GM23248 (cell line): ENCODE measurements at regions not wholly inside any gene's neighbourhood (a gene's known extent, or its start where the extent isn't known, plus 50 kb on each side); places are given as distances from the start of the nearest gene placed in this dataset.

Source experiments
- DNase-seq: peaks from one replicate; pipeline ENCODE4 v3.0.0-alpha.2; 2015
- H2AFZ ChIP-seq: fragments of 200-600 bp; sonication (generic); 2 replicates; pipeline ENCODE4 v1.6.1; 2016; ENCODE audit warnings: antibody characterized with exemption
- H3F3A ChIP-seq: fragments of 200-600 bp; sonication (generic); 2 replicates; pipeline ENCODE4 v1.6.1; 2016; ENCODE audit warnings: mild to moderate bottlenecking, antibody characterized with exemption, mixed run types; ENCODE audit not compliant: insufficient read depth
- H3K27ac ChIP-seq: fragments of 200-600 bp; sonication (generic); 2 replicates; pipeline ENCODE4 v1.5.1; 2016; ENCODE audit warnings: mild to moderate bottlenecking
- H3K27me3 ChIP-seq: fragments of 200-600 bp; sonication (generic); replicated peaks from 2 replicates; pipeline ENCODE4 v1.6.1; 2016; ENCODE audit warnings: mild to moderate bottlenecking; ENCODE audit not compliant: insufficient read depth
- H3K36me3 ChIP-seq: fragments of 200-600 bp; sonication (generic); 2 replicates; pipeline ENCODE4 v1.6.1; 2016; ENCODE audit warnings: low read depth, mild to moderate bottlenecking
- H3K4me1 ChIP-seq: fragments of 200-600 bp; sonication (generic); 2 replicates; pipeline ENCODE4 v1.6.1; 2016; ENCODE audit warnings: mild to moderate bottlenecking; ENCODE audit not compliant: insufficient read depth
- H3K4me2 ChIP-seq: fragments of 200-600 bp; sonication (generic); one replicate; pipeline ENCODE4 v1.6.1; 2016; ENCODE audit warnings: mild to moderate bottlenecking; ENCODE audit not compliant: unreplicated experiment
- H3K4me3 ChIP-seq: fragments of 200-600 bp; sonication (generic); 2 replicates; pipeline ENCODE4 v1.5.1; 2016; ENCODE audit warnings: mild to moderate bottlenecking
- H3K79me2 ChIP-seq: fragments of 200-600 bp; sonication (generic); 2 replicates; pipeline ENCODE4 v1.6.1; 2016; ENCODE audit warnings: mild to moderate bottlenecking; ENCODE audit not compliant: insufficient read depth
- H3K9ac ChIP-seq: fragments of 200-600 bp; sonication (generic); 2 replicates; pipeline ENCODE4 v1.6.1; 2016; ENCODE audit warnings: mild to moderate bottlenecking
- H3K9me2 ChIP-seq: fragments of 200-600 bp; sonication (generic); 2 replicates; pipeline ENCODE4 v1.6.1; 2016; ENCODE audit warnings: mixed run types, mild to moderate bottlenecking, moderate library complexity; ENCODE audit not compliant: insufficient read depth
- H3K9me3 ChIP-seq: fragments of 200-600 bp; sonication (generic); one replicate; pipeline ENCODE4 v1.6.1; 2017; ENCODE audit warnings: low read depth
- H4K20me1 ChIP-seq: fragments of 200-600 bp; sonication (generic); 2 replicates; pipeline ENCODE4 v1.6.0; 2016; ENCODE audit not compliant: insufficient read depth
- EZH2 ChIP-seq: fragments of 200-600 bp; sonication (generic); IDR thresholded peaks from 2 replicates; pipeline ENCODE4 v1.6.1; 2018; ENCODE audit warnings: antibody characterized with exemption, mild to moderate bottlenecking; ENCODE audit not compliant: insufficient read depth, poor library complexity, severe bottlenecking
- EZH2phosphoT487 ChIP-seq: fragments of 200-600 bp; sonication (generic); IDR thresholded peaks from 2 replicates; pipeline ENCODE4 v1.6.1; 2018; ENCODE audit warnings: antibody characterized with exemption, moderate library complexity, mild to moderate bottlenecking, low read depth; ENCODE audit not compliant: insufficient read depth
- WGBS, 2 experiments: methylation state at CpG; one replicate each; pipeline ENCODE4 v1.1.6; 2015 to 2017; ENCODE audit warnings: low lambda C conversion rate in 2 of 2, low coverage in 1 of 2; ENCODE audit errors: missing lambda C conversion rate in 2 of 2; 5-methylcytosine and 5-hydroxymethylcytosine counted together
- in situ Hi-C: fragments of 300-500 bp; cut with MboI; formaldehyde crosslinking; loops from 2 replicates; pipeline ENCODE4 v1.15.0; 2020

- 97 to 100% methylated on average over 1 of the region's 1 CpG for WGBS, 2 experiments
- Histone ChIP-seq H2AFZ (no peak overlapping the region), H3K27me3 (no peaks in the 10 kb centered on the region), H3K4me3 (no peak overlapping the region), H3K4me2 (no peak overlapping the region), H3K9me2 (no peaks in the 10 kb centered on the region), H4K20me1 (no peaks in the 10 kb centered on the region), H3K36me3 (no peaks in the 10 kb centered on the region), H3K79me2 (peaks cover 8% of the 10 kb centered on the region), H3K9ac (no peak overlapping the region), H3K27ac (0 out of 2 replicates have a peak overlapping the region, but pooled peaks have one; percentile 38), H3K9me3 (no peaks in the 10 kb centered on the region), H3K4me1 (peaks cover 42% of the 10 kb centered on the region), H3F3A (peaks cover 74% of the 10 kb centered on the region)
- no peak for DNase-seq
- no peak for TF ChIP-seq EZH2phosphoT487
- no peak for TF ChIP-seq EZH2
- in situ Hi-C loops, result no loop called here
Measured at GRCh38 chr2:46844443-46844842, 71.2 kb downstream of the MCFD2 start.

DNA sequence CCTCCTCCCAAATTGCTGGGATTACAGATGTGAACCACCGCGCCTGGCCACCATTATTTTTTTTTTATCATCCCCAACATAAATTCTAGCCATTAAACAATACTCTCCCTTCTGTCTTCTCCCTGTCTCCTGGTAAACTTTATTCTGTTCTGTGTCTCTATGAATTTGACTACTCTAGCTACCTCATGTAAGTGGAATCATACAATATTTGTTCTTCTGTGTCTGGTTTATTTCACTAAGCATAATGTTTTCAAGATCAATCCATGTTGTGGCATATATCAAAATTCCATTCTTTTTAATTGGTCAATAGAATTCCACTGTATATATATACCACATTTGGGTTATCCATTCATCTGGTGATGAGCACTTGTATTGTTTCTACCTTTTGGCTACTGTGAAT lies 71.6 kb downstream of the MCFD2 start:
- DNase-seq, result no peak
- WGBS, 2 experiments, result 47 to 48% methylated on average over 2 of the region's 2 CpGs
- Histone ChIP-seq H3K79me2 (peaks cover 8% of the 10 kb centered on the region), H3K4me3 (no peak overlapping the region), H3K4me2 (no peak overlapping the region), H3K27ac (peak overlapping the region; percentile 38; the same call in 1 of the 2 replicates), H3K9ac (no peak overlapping the region), H3K9me3 (no peaks in the 10 kb centered on the region), H3K9me2 (no peaks in the 10 kb centered on the region), H3F3A (peaks cover 73% of the 10 kb centered on the region), H3K4me1 (peaks cover 38% of the 10 kb centered on the region), H2AFZ (no peak overlapping the region), H3K36me3 (no peaks in the 10 kb centered on the region), H4K20me1 (no peaks in the 10 kb centered on the region), H3K27me3 (no peaks in the 10 kb centered on the region)
- no peak for TF ChIP-seq EZH2
- no peak for TF ChIP-seq EZH2phosphoT487
- in situ Hi-C loops, result no loop called here

DNA sequence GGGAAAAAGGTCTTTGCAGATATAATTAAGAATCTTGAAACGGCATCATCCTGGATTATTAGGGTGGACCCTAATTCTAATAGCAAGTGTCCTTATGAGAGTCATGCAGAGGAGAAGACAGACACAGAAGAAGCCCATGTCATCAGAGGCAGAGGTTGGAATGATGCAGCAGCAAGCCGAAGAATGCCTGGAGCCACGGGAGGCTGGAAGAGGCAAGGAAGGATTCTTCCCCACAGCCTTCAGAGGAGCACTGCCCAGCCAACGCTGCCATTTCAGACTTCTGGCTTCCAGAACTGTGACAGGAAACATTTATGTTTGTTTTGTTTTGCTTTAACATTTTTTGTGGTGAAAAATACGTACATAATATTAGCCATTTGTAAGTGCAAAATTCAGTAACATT lies 72.3 kb downstream of the MCFD2 start:
- H3K9me2 ChIP-seq, result no peaks in the 10 kb centered on the region
- in situ Hi-C loops, result no loop called here
- no peak overlapping the region for H3K4me3 ChIP-seq
- no peak overlapping the region for H2AFZ ChIP-seq
- H3K4me1 ChIP-seq, result peaks cover 31% of the 10 kb centered on the region
- H3K9ac ChIP-seq, result no peak overlapping the region
- DNase-seq, result peak; percentile 36
- peaks cover 8% of the 10 kb centered on the region for H3K79me2 ChIP-seq
- peaks cover 73% of the 10 kb centered on the region for H3F3A ChIP-seq
- H3K36me3 ChIP-seq, result no peaks in the 10 kb centered on the region
- H3K9me3 ChIP-seq, result no peaks in the 10 kb centered on the region
- no peak overlapping the region for H3K4me2 ChIP-seq
- no peaks in the 10 kb centered on the region for H4K20me1 ChIP-seq
- H3K27ac ChIP-seq, result peak overlapping the region; percentile 38
- TF ChIP-seq EZH2phosphoT487 (no peak), EZH2 (no peak)
- 46% methylated on average over 5 of the region's 5 CpGs for WGBS, 2 experiments
- no peaks in the 10 kb centered on the region for H3K27me3 ChIP-seq

DNA sequence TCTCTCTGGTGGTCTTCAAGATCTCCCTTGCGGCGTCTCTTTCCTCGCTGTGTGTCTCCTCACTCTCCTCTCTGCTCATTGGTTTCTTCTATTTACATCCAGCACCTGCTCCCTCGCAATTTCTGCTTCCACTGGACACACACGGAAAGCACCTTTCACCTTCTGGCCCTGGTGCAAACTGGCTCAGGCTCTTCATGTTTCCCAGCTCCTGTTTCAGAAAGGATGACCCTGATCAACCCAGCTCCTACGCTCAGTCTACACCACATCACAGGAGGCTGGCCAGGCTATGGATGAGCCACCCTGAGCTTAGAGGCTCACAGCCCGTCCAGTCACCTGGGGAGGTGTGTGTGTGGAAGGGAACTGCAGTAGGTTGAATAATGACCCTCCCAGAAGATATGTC lies 72.7 kb downstream of the MCFD2 start:
- Histone ChIP-seq H3K4me3 (no peak overlapping the region), H2AFZ (no peak overlapping the region), H3K27me3 (no peaks in the 10 kb centered on the region), H3K36me3 (no peaks in the 10 kb centered on the region), H3F3A (peaks cover 73% of the 10 kb centered on the region), H4K20me1 (no peaks in the 10 kb centered on the region), H3K4me2 (no peak overlapping the region), H3K9me3 (no peaks in the 10 kb centered on the region), H3K27ac (peak overlapping the region; percentile 38), H3K9me2 (no peaks in the 10 kb centered on the region), H3K79me2 (peaks cover 8% of the 10 kb centered on the region), H3K9ac (no peak overlapping the region), H3K4me1 (peaks cover 27% of the 10 kb centered on the region)
- DNase-seq, result no peak
- TF ChIP-seq EZH2phosphoT487, result no peak
- TF ChIP-seq EZH2, result no peak
- WGBS, 2 experiments, result 99% methylated on average over 7 of the region's 7 CpGs
- in situ Hi-C loops, result no loop called here

DNA sequence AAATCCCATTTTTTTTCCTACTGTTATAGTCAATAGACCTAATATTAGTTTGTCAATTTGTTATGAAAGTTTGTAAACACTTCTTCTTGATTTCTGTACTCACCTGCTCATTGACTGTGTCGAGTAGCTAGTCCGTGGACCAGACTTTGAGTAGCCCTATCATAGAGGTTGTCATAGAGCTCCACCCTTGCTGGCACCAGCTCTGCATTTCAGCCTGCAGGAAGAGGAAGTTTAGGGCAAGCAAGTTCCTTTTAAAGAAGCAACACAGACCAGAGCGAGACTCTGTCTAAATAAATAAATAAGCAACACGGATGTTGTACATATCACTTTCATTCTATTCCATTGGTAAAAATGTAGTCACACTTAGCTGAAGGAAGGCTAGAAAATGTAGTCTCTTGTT lies 74.0 kb downstream of the MCFD2 start:
- H3K27me3 ChIP-seq, result no peaks in the 10 kb centered on the region
- no peak for DNase-seq
- H3K4me1 ChIP-seq, result peaks cover 14% of the 10 kb centered on the region
- TF ChIP-seq EZH2 (no peak), EZH2phosphoT487 (no peak)
- peaks cover 73% of the 10 kb centered on the region for H3F3A ChIP-seq
- H3K27ac ChIP-seq, result no peak overlapping the region
- no peaks in the 10 kb centered on the region for H3K36me3 ChIP-seq
- no peaks in the 10 kb centered on the region for H3K9me3 ChIP-seq
- no peaks in the 10 kb centered on the region for H3K9me2 ChIP-seq
- H3K79me2 ChIP-seq, result peaks cover 19% of the 10 kb centered on the region
- no peak overlapping the region for H3K9ac ChIP-seq
- no peak overlapping the region for H3K4me3 ChIP-seq
- no peak overlapping the region for H3K4me2 ChIP-seq
- WGBS, 2 experiments, result 96% methylated on average over 4 of the region's 4 CpGs
- no peak overlapping the region for H2AFZ ChIP-seq
- in situ Hi-C loops, result no loop called here
- no peaks in the 10 kb centered on the region for H4K20me1 ChIP-seq
